ENCODE measurements at regions not wholly inside any gene's neighbourhood (a gene's known extent, or its start where the extent isn't known, plus 50 kb on each side); places are given as distances from the start of the nearest gene placed in this dataset.

- Mint-ChIP-seq H3K9me3 (peaks cover 15 to 23% of the 10 kb centered on the region in 2 donors), H3K36me3 (peaks cover 14% of the 10 kb centered on the region), H3K4me3 (no peak overlapping the region), H3K4me1 (no peaks in the 10 kb centered on the region), H3K27ac (no peak overlapping the region), H3K27me3 (ENCODE audit: low read depth in 2 of 2) (no peaks in the 10 kb centered on the region)
- ATAC-seq (no peak), DNase-seq (no peak)
- intact Hi-C loops (cut with micrococcal nuclease): no loop called here
- no peak overlapping the region for H3K4me3 ChIP-seq (ENCODE audit: low read length)
- TF ChIP-seq CTCF (IDR thresholded peaks at IDR 0.05): no peak
- no peaks in the 10 kb centered on the region for H3K36me3 ChIP-seq (ENCODE audit: control insufficient read depth, insufficient read depth, low read length)
- no peaks in the 10 kb centered on the region for H3K4me1 ChIP-seq (ENCODE audit: control insufficient read depth, insufficient read depth, low read length)
- 100% methylated on average over 1 of the region's 1 CpG for WGBS (ENCODE audit: insufficient coverage)
- no peak overlapping the region for H3K27ac ChIP-seq (ENCODE audit: low read length)
- H3K27me3 ChIP-seq (ENCODE audit: control insufficient read depth, insufficient read depth, low read length): no peaks in the 10 kb centered on the region
- peaks cover 11% of the 10 kb centered on the region for H3K9me3 ChIP-seq (ENCODE audit: control insufficient read depth, insufficient read depth, low read length)
Measured at GRCh38 chr5:97338729-97339128, 155.7 kb upstream of the RIOK2 start.

GRCh38 chr5:97355775-97356174 lies 172.7 kb upstream of the RIOK2 start:
- H3K4me1 ChIP-seq (ENCODE audit: control insufficient read depth, insufficient read depth, low read length): no peaks in the 10 kb centered on the region
- Mint-ChIP-seq H3K4me1 (no peaks in the 10 kb centered on the region), H3K27ac (no peak overlapping the region), H3K27me3 (ENCODE audit: low read depth in 2 of 2) (no peaks in the 10 kb centered on the region), H3K9me3 (peaks cover 20 to 39% of the 10 kb centered on the region in 2 donors), H3K4me3 (no peak overlapping the region), H3K36me3 (peaks cover 42% of the 10 kb centered on the region)
- WGBS (ENCODE audit: insufficient coverage): 51% methylated on average over 4 of the region's 4 CpGs
- DNase-seq: no peak
- no peaks in the 10 kb centered on the region for H3K27me3 ChIP-seq (ENCODE audit: control insufficient read depth, insufficient read depth, low read length)
- no peak overlapping the region for H3K4me3 ChIP-seq (ENCODE audit: low read length)
- intact Hi-C loops (cut with micrococcal nuclease): no loop called here
- no peaks in the 10 kb centered on the region for H3K36me3 ChIP-seq (ENCODE audit: control insufficient read depth, insufficient read depth, low read length)
- H3K27ac ChIP-seq (ENCODE audit: low read length): no peak overlapping the region
- TF ChIP-seq CTCF (IDR thresholded peaks at IDR 0.05): no peak
- peaks cover 22% of the 10 kb centered on the region for H3K9me3 ChIP-seq (ENCODE audit: control insufficient read depth, insufficient read depth, low read length)
- no peak for ATAC-seq

- Mint-ChIP-seq H3K27ac (no peak overlapping the region), H3K36me3 (no peaks in the 10 kb centered on the region)
Measured at GRCh38 chr5:97363577-97363976, 180.5 kb upstream of the RIOK2 start.

More at GRCh38 chr5:97363577-97363976, 180.5 kb upstream of the RIOK2 start:
- H3K9me3 Mint-ChIP-seq: peaks cover 10 to 12% of the 10 kb centered on the region in 2 donors
- TF ChIP-seq CTCF (IDR thresholded peaks at IDR 0.05): no peak
- no peak for DNase-seq
- Histone ChIP-seq H3K36me3 (ENCODE audit: control insufficient read depth, insufficient read depth, low read length) (no peaks in the 10 kb centered on the region), H3K4me1 (ENCODE audit: control insufficient read depth, insufficient read depth, low read length) (no peaks in the 10 kb centered on the region), H3K9me3 (ENCODE audit: control insufficient read depth, insufficient read depth, low read length) (peaks cover 7% of the 10 kb centered on the region), H3K4me3 (ENCODE audit: low read length) (no peak overlapping the region), H3K27ac (ENCODE audit: low read length) (no peak overlapping the region), H3K27me3 (ENCODE audit: control insufficient read depth, insufficient read depth, low read length) (no peaks in the 10 kb centered on the region)
- intact Hi-C loops (cut with micrococcal nuclease): no loop called here
- ATAC-seq: no peak
- no peaks in the 10 kb centered on the region for H3K27me3 Mint-ChIP-seq (ENCODE audit: low read depth in 2 of 2)
- 5% methylated on average over 2 of the region's 3 CpGs for WGBS (ENCODE audit: insufficient coverage)
- H3K4me1 Mint-ChIP-seq: no peaks in the 10 kb centered on the region
- no peak overlapping the region for H3K4me3 Mint-ChIP-seq
